ENCODE measurements at regions not wholly inside any gene's neighbourhood (a gene's known extent, or its start where the extent isn't known, plus 50 kb on each side); places are given as distances from the start of the nearest gene placed in this dataset.

GRCh38 chr11:109808569-109808968 is 284.6 kb upstream of the ZC3H12C start:
- TF ChIP-seq, protein P1, sequence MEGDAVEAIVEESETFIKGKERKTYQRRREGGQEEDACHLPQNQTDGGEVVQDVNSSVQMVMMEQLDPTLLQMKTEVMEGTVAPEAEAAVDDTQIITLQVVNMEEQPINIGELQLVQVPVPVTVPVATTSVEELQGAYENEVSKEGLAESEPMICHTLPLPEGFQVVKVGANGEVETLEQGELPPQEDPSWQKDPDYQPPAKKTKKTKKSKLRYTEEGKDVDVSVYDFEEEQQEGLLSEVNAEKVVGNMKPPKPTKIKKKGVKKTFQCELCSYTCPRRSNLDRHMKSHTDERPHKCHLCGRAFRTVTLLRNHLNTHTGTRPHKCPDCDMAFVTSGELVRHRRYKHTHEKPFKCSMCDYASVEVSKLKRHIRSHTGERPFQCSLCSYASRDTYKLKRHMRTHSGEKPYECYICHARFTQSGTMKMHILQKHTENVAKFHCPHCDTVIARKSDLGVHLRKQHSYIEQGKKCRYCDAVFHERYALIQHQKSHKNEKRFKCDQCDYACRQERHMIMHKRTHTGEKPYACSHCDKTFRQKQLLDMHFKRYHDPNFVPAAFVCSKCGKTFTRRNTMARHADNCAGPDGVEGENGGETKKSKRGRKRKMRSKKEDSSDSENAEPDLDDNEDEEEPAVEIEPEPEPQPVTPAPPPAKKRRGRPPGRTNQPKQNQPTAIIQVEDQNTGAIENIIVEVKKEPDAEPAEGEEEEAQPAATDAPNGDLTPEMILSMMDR (IDR thresholded peaks at IDR 0.05): no peak
- TF ChIP-seq REST (IDR thresholded peaks at IDR 0.05; ENCODE audit: insufficient read depth in 1 of 2, low read depth in 2 of 2, low read length in 1 of 2) (no peak), POLR2AphosphoS5 (IDR thresholded peaks at IDR 0.05; ENCODE audit: low read depth, low read length) (no peak), SIN3A (IDR thresholded peaks at IDR 0.05; ENCODE audit: borderline replicate concordance, insufficient read depth, low read depth, low read length) (no peak), TCF7L2 (IDR thresholded peaks at IDR 0.05; ENCODE audit: low read depth, low read length) (no peak)

Measured in Panc1 (cell line).